ENCODE measurements at regions not wholly inside any gene's neighbourhood (a gene's known extent, or its start where the extent isn't known, plus 50 kb on each side); places are given as distances from the start of the nearest gene placed in this dataset.

DNA sequence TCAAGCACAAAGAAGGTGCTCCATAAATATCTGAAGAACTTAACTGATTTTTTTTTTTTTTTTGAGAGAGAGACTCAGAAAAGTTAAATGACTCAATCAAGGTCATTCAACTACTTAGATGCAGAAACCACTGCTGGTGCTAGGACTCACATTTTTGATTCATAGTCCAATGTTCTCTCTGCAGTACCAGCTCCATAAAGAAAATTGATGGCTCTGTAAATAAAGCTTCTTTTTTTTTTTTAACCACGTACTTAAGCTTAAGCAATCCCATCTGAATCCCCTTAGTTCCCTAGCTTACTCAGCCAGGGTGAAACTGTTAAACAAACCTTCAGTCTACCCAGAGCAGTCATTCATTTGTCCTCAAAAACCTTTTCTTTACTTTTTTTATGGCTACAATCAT is 657.0 kb upstream of the WWC1 start:
- TF ChIP-seq CTCF (IDR thresholded peaks at IDR 0.05) (no peak), EZH2 (IDR thresholded peaks at IDR 0.05; ENCODE audit: borderline replicate concordance, insufficient read depth, low read depth, low read length, poor library complexity, severe bottlenecking) (no peak)
